ENCODE measurements at regions not wholly inside any gene's neighbourhood (a gene's known extent, or its start where the extent isn't known, plus 50 kb on each side); places are given as distances from the start of the nearest gene placed in this dataset.

DNA sequence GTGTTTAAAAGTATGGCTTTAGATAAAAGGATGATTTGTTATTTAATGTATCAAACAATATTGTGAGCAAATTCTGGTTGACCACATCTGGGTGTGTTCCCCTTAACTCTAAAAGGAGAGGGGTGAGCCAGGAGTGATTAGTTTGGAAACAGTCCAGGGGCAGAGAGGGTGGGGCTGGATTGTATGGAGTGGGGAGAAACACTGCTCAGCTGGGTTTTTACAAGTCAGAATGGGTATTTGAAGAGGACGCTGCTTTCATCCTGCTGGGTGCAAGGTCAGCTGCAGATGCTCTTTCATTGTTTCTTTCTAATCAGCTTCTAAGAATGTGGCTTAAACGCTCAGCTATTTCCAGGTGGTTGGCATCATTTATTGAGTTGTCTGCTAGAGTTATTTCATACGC lies 82.8 kb upstream of the LIMCH1 start:
- Histone ChIP-seq H3K4me1 (ENCODE audit: insufficient read depth, low read length) (no peaks in the 10 kb centered on the region), H3K4me3 (ENCODE audit: low read length) (no peak overlapping the region), H3K27me3 (ENCODE audit: control insufficient read depth in 1 of 2, insufficient read depth in 2 of 2, low read length in 2 of 2) (no peaks in the 10 kb centered on the region), H3K27ac (ENCODE audit: low read depth in 1 of 2, low read length in 2 of 2) (no peak overlapping the region), H3K36me3 (ENCODE audit: insufficient read depth, low read length) (no peaks in the 10 kb centered on the region), H3K9me3 (ENCODE audit: control insufficient read depth in 1 of 2, insufficient read depth in 1 of 2, low read length in 2 of 2) (no peaks in the 10 kb centered on the region)
- Mint-ChIP-seq H3K27ac (no peak overlapping the region), H3K9me3 (no peaks in the 10 kb centered on the region), H3K4me1 (ENCODE audit: low read depth) (no peaks in the 10 kb centered on the region), H3K4me3 (no peak overlapping the region), H3K27me3 (no peaks in the 10 kb centered on the region), H3K36me3 (ENCODE audit: low read depth) (no peaks in the 10 kb centered on the region)
- ChIA-PET CTCF (interaction anchor here (1.3 kb wide), 1 partner anchor 16 kb away, joined by 3 read pairs; no protein-coding TSS in a partner anchor), POLR2A (no interaction called here)
- TF ChIP-seq, protein P1, sequence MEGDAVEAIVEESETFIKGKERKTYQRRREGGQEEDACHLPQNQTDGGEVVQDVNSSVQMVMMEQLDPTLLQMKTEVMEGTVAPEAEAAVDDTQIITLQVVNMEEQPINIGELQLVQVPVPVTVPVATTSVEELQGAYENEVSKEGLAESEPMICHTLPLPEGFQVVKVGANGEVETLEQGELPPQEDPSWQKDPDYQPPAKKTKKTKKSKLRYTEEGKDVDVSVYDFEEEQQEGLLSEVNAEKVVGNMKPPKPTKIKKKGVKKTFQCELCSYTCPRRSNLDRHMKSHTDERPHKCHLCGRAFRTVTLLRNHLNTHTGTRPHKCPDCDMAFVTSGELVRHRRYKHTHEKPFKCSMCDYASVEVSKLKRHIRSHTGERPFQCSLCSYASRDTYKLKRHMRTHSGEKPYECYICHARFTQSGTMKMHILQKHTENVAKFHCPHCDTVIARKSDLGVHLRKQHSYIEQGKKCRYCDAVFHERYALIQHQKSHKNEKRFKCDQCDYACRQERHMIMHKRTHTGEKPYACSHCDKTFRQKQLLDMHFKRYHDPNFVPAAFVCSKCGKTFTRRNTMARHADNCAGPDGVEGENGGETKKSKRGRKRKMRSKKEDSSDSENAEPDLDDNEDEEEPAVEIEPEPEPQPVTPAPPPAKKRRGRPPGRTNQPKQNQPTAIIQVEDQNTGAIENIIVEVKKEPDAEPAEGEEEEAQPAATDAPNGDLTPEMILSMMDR (IDR thresholded peaks at IDR 0.05), result no peak
- ATAC-seq (ENCODE audit: poor library complexity) (no peak), DNase-seq (no peak)
- intact Hi-C loops (cut with DNase I, micrococcal nuclease), result no loop called here

DNA sequence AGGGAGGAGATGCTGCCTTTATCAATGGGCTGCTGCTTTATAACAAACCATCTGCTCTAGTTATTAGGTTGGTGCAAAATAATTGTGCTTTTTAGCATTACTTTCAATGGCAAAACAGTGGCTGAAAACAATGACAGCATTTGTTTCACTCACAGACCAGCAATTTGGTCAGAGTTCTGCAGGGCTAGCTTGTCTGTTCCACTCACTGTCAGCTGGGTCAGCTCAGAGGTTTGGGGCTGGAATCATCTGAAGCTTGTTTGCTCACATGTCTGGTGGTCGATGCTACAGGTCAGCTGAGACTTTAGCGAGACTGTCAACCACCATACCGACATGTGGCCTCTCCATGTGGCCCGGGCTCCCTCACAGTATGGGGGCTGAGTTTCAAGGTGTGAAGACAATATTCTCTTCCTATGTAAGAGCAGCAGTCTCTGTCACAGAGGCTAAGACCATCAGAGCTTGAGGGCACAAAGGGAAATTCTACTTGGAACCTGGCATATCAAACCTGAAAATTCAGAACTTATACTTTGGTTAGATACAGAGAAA lies 81.3 kb upstream of the LIMCH1 start:
- ATAC-seq (ENCODE audit: poor library complexity) (no peak), DNase-seq (no peak)
- Histone ChIP-seq H3K9me3 (ENCODE audit: control insufficient read depth in 1 of 2, insufficient read depth in 1 of 2, low read length in 2 of 2) (no peaks in the 10 kb centered on the region), H3K36me3 (ENCODE audit: insufficient read depth, low read length) (no peaks in the 10 kb centered on the region), H3K4me1 (ENCODE audit: insufficient read depth, low read length) (no peaks in the 10 kb centered on the region), H3K4me3 (ENCODE audit: low read length) (no peak overlapping the region), H3K27ac (ENCODE audit: low read depth in 1 of 2, low read length in 2 of 2) (no peak overlapping the region), H3K27me3 (ENCODE audit: control insufficient read depth in 1 of 2, insufficient read depth in 2 of 2, low read length in 2 of 2) (no peaks in the 10 kb centered on the region)
- Mint-ChIP-seq H3K27me3 (no peaks in the 10 kb centered on the region), H3K36me3 (ENCODE audit: low read depth) (no peaks in the 10 kb centered on the region), H3K27ac (no peak overlapping the region), H3K4me3 (no peak overlapping the region), H3K9me3 (no peaks in the 10 kb centered on the region), H3K4me1 (ENCODE audit: low read depth) (no peaks in the 10 kb centered on the region)
- TF ChIP-seq, protein P1 (IDR thresholded peaks at IDR 0.05), result no peak
- ChIA-PET POLR2A (no interaction called here), CTCF (no interaction called here)
- intact Hi-C loops (cut with DNase I, micrococcal nuclease), result no loop called here

DNA sequence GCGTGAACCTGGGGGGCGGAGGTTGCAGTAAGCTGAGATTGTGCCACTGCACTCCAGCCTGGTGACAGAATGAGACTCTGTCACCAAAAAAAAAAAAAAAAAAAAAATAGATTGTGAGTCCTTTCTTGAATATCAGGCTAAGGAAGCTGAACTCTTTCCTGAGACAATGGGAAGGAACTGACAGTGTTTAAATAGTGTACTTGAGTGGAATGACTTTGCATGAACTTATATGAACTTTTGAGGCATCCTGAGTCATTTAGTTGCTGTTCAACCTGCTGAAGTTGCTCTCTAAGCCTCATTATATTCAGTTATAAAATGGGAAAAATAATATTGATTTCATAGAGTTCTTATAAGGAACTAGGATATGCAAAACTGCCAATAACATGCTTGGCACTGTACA lies 79.3 kb upstream of the LIMCH1 start:
- H3K36me3 ChIP-seq (ENCODE audit: insufficient read depth, low read length), result no peaks in the 10 kb centered on the region
- H3K4me3 ChIP-seq (ENCODE audit: low read length), result no peak overlapping the region
- ChIA-PET CTCF (no interaction called here), POLR2A (no interaction called here)
- Mint-ChIP-seq H3K36me3 (ENCODE audit: low read depth) (no peaks in the 10 kb centered on the region), H3K4me3 (no peak overlapping the region), H3K9me3 (no peaks in the 10 kb centered on the region), H3K27me3 (no peaks in the 10 kb centered on the region), H3K4me1 (ENCODE audit: low read depth) (no peaks in the 10 kb centered on the region), H3K27ac (no peak overlapping the region)
- H3K27me3 ChIP-seq (ENCODE audit: control insufficient read depth in 1 of 2, insufficient read depth in 2 of 2, low read length in 2 of 2), result no peaks in the 10 kb centered on the region
- ATAC-seq (ENCODE audit: poor library complexity) (no peak), DNase-seq (no peak)
- intact Hi-C loops (cut with DNase I, micrococcal nuclease), result no loop called here
- no peaks in the 10 kb centered on the region for H3K4me1 ChIP-seq (ENCODE audit: insufficient read depth, low read length)
- H3K27ac ChIP-seq (ENCODE audit: low read depth in 1 of 2, low read length in 2 of 2), result no peak overlapping the region
- H3K9me3 ChIP-seq (ENCODE audit: control insufficient read depth in 1 of 2, insufficient read depth in 1 of 2, low read length in 2 of 2), result no peaks in the 10 kb centered on the region
- TF ChIP-seq, protein P1 (IDR thresholded peaks at IDR 0.05), result no peak
